Umbilical cord (tissue), 1 donor: ENCODE measurements at regions not wholly inside any gene's neighbourhood (a gene's known extent, or its start where the extent isn't known, plus 50 kb on each side); places are given as distances from the start of the nearest gene placed in this dataset.

Experiments used
- DNase-seq: peaks from one replicate; pipeline ENCODE4 v3.0.0-alpha.2; 2015; ENCODE audit warnings: low spot score

DNA sequence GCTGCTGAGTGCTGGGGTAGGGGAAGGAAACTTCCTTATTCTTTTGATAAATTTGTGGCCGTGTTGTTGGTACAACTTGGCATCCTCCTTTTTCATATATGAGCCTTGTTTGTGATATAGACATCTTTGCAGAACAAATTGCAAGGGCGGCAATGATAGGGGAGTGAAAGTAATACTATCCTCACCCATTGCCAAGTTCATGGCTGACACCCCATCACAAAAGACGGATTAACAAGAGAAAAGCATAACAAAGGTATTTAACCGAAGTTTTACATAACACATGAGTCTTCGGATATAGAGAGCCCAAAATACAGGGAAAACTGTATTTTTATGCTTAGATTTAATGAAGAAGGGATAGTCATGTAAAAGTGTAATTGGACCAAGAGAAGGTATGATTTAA is 86.3 kb upstream of the TMPRSS2 start:
- no peak for DNase-seq

DNA sequence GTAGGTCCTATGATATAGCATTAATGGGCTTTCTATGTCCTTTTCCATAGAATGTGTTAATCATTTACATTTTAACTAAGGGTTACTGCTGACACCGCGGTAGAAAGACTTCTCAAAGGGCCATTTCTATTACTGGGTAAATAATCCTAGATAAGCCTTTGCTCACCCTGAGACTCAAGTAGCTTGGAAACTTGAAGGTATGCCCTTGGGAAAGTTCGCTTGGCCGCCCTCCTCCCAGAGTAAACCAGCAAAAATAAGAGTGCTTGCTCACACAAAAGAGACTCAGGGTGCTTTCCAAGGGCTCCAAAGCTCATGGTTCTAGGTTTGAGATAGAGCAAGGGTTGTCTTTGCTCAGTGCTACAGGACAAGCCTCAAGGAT is 85.8 kb upstream of the TMPRSS2 start:
- DNase-seq, result no peak

DNA sequence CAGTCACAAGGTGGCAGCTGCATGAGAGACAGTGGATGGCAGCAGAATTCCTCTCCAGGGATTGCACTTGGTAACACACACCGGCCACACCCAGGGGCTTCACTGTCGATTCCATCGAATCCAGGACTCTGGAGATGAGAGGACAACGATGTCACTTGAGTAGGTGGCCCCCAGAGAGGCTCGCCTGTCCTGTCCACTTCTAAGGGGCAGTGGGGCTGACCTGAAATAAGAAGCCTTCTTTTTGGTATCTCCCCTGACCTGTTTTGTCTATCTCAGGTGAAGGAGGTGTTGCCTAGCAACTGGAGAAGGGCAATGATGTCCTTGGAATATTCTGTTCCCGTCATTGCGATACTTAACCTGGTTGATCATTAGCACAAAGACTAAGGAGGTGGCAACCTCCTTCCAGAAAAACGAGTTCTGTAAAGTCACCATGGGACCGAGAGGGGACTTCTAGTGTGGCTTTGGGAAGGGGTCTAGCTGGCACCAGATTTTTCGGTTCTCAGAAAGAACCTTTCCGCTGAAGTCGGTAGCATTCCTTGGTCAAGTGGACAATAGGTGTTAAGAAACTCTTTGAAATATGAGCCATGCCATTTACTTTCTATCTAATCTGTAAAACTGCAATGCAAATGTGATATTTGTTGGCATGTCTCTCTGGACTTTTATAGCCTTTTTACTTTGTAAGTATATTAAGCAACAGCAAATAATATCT is 85.2 kb upstream of the TMPRSS2 start:
- no peak for DNase-seq

GRCh38 chr21:41589620-41590175 is 81.7 kb upstream of the TMPRSS2 start:
- DNase-seq, result no peak

- no peak for DNase-seq
Observed at GRCh38 chr21:41589131-41589530, 81.2 kb upstream of the TMPRSS2 start.

GRCh38 chr21:41585199-41585994 is 77.4 kb upstream of the TMPRSS2 start:
- no peak for DNase-seq

DNA sequence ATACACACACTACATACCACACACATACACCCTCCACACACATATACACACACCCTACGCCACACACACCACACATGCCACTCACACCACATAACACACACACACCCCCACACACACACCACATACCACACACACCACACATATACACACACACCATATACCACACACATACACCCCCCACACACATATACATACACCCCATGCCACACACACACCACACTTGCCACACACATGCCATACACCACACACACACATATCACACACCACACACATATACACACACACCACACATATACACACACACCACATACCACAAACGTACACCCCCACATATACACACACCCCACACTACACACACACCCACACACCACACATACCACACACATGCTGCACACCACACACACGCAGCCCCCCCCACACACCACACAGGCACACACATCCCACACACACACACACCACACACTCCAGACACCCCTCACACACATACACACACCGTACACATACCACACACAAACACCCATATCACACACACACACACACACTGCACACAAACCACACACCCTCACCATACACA is 76.7 kb upstream of the TMPRSS2 start:
- no peak for DNase-seq

DNA sequence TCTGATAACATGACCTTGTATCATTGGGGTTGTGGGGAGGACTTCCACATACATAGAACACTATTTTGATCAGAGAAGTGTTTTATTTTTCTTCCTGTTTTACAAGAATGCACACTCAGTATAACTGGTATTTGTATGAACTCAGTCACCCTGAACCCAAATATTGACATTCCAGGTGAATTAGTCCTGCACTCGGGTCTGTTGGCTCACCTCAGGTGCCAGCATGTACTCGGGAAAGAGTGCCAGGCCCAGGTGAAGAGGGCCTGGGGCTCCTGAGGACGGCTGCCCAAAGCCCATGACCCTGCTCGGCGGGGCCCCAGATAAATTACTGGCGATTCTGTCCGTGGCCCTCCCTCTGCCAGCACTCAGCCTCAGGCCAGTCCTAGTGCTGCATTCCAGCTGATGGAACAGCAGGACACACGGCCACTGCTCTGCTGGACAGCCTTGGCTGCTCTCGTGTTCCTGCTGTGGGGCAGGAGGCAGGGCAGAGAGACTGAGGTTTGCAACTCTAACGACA is 75.4 kb upstream of the TMPRSS2 start:
- no peak for DNase-seq

- DNase-seq, result no peak
Observed at GRCh38 chr21:41582866-41583265, 74.9 kb upstream of the TMPRSS2 start.

DNA sequence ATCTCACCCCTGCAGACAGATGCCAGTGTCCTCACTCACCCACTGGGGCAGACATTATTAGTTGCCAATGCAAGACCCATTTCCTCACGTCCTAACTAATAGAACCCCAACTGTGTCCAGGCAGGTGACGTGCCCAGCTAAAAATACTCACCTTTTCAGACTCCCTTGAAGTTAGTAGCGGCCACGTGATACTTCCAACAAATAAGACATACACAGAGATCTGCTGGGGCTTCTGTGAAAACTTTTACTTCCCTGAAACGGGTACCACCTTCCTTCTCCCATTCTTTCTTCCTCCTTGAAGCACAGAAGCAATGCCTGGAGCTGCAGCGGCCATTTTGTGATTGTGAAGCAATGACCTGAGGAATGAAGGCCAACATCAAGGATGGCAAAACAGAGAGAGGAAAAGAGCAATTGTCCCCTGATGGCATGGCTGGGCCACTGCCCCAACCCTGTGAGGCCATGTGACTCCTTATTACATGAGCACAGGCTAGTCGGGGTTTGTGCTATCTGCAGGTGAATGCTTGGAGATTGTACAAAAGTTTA is 74.4 kb upstream of the TMPRSS2 start:
- no peak for DNase-seq

- DNase-seq, result no peak
Observed at GRCh38 chr21:41581592-41582228, 73.8 kb upstream of the TMPRSS2 start.

DNA sequence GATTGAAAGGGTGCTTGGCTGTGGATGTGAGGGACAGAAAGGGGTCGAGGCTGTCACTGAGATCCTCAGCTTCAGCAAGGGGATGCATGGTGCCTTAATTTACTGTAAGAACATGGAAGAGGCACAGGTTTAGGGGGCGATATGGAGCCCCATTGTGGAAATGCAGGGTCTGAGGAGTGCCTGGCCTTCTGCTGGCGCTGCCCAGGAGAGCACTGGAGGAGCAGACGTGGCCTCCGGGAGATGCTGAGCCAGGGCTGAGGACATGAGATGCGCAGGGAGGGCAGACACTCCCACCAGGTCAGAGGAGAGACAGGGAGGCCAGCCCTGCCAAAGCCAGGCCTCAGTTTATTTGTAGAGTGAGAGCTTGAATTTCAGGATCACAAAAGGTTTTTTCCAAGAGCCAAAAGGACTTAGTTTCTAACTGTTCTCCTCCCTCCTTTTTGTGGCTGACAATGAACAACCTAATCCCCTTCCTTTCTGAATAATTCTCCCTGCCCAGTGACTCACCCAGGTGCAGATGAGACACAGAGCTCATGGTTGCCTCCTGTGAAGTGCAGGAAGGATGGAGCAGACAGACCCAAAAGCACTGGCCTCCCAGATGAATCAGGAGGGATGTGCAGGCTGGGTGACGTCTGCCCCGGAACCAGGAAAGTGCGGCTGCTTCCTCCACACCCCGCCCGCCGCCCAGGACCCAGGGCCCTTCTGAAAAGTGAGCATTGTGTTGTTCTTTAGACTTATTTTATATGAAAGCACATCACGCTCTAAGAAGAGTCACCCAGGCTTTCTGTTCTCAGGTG is 73.0 kb upstream of the TMPRSS2 start:
- DNase-seq, result no peak

GRCh38 chr21:41579692-41580091 is 71.7 kb upstream of the TMPRSS2 start:
- DNase-seq, result no peak

- no peak for DNase-seq
Observed at GRCh38 chr21:41578716-41579115, 70.8 kb upstream of the TMPRSS2 start.

DNA sequence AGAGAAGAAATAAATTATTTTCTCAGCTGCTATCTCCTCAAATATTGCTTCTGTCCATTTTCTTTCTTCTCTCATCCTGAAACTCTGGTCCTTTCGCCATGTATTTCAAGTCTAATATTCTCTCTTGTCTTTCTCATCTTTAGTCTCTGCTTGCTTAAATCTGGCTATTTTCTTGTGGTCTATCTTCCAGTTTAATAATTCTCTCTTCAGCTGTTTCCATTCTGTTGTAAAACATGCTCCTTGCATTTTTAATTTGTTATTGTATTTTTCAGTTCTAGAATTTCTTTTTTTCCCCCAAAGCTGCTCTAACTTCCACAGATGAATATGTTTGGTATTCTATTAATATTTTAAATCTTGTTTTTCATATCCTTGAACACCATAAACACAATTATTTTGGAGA is 70.1 kb upstream of the TMPRSS2 start:
- DNase-seq, result no peak

DNA sequence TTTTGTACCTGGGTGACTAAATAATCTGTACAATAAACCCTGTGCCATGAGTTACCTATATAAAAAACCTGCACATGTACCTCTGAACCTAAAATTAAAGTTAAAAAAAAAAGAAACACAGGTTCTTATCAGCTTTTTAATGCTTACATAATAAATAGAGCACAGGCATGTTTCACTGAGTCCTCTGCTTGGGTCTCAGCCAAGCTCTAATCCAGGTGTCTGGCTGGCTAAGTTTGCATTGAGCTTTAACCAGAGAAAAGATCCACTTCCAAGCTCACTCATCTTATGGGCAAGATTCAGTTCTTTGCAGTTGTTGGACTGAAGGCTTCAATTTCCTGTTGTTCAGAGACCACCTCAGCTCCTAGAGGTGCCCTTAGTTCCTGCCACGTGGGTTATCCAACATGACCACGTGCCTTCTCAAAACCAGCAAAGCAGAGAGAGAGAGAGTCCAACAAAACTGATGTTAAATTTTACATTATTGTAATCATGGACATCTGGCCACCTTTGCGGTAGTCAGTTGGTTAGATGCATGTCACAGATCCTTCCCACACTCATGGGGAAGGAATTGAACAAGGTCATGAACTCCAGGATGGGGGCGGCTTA is 68.2 kb upstream of the TMPRSS2 start:
- no peak for DNase-seq

- no peak for DNase-seq
Observed at GRCh38 chr21:41573902-41574690, 66.1 kb upstream of the TMPRSS2 start.

DNA sequence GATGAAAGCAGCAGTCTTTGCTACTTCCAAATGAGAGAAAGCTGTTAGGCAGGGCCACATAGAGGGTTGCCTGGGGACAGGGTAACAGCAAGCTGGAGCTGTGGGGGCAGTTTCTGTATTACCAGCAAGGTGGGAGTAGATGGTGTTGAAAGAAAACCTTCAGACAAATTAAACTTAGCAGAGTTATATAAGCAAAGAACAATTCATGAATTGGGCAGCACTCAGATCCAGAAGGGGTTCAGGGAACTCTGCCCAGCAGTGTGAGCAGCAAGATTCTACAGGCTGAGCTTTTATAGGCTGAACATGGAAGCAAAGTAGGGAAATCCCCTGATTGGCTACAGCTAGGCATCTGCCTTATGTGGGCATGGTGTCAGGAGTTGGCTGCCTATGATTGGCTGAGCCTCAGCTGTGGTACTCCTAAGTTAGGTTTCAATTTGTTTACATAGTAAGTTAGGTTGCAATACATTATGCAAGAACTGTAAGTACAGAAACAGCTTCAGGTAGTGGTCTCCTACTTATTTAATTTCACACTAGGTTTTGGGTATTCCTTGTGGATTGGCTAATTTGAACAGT is 64.1 kb upstream of the TMPRSS2 start:
- no peak for DNase-seq

DNA sequence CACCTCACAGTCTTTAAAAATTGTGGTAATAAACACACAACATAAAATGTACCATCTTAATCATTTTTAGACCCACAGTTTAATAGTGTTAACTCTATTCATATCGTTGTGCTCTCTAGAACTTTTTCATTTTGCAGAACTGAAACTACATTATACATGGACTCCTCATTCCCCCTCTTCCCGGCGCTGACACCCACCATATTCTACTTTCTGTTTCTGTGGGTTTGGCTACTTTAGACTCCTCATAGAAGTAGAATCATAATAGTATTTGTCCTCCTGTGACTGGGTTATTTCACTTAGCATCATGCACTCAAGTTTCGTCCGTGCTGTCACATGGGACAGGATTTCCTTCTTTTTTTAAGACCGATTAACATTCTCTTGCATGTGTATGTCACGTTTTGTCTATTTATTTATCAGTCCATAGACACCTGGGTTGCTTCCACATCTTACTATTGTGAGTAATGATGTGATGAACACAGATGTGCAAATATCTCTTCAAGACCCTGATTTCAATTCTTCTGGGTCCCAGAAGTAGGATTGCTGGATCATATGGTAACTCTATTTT is 62.9 kb upstream of the TMPRSS2 start:
- DNase-seq, result no peak
